ENCODE measurements at regions not wholly inside any gene's neighbourhood (a gene's known extent, or its start where the extent isn't known, plus 50 kb on each side); places are given as distances from the start of the nearest gene placed in this dataset.

GRCh38 chr2:136323935-136324334, 206.0 kb upstream of the CXCR4 start:
- Histone ChIP-seq H3K9me2 (no peaks in the 10 kb centered on the region), H3K9ac (no peak overlapping the region), H3K4me1 (ENCODE audit: control insufficient read depth in 1 of 2, insufficient read depth in 2 of 2, low read depth in 1 of 2, low read length in 1 of 2) (peaks cover 0 to 13% of the 10 kb centered on the region in 2 experiments; a peak in 2 of 4 replicates), H3K4me2 (no peak overlapping the region), H2AFZ (ENCODE audit: low read depth) (no peak overlapping the region), H3K27me3 (ENCODE audit: insufficient read depth) (no peaks in the 10 kb centered on the region), H3K27ac (ENCODE audit: low read depth in 2 of 2, low read length in 1 of 2) (no peak overlapping the region), H3K4me3 (ENCODE audit: low read depth in 2 of 2, low read length in 1 of 2) (no peak overlapping the region), H3K36me3 (replicated peaks in 1 of 2; ENCODE audit: control insufficient read depth in 1 of 2, insufficient read depth in 2 of 2, low read length in 1 of 2) (no peaks in the 10 kb centered on the region), H3K79me2 (ENCODE audit: insufficient read depth) (no peaks in the 10 kb centered on the region), H3K9me3 (no peaks in the 10 kb centered on the region), H4K20me1 (ENCODE audit: insufficient read depth) (no peaks in the 10 kb centered on the region), H3F3A (replicated peaks; ENCODE audit: insufficient read depth) (no peaks in the 10 kb centered on the region)
- 43% methylated on average over 7 of the region's 7 CpGs for WGBS (ENCODE audit: low lambda C conversion rate)
- no peak for DNase-seq
- TF ChIP-seq FOSL2 (IDR thresholded peaks at IDR 0.05; ENCODE audit: borderline replicate concordance, low read depth) = no peak
- TF ChIP-seq SIN3A (IDR thresholded peaks at IDR 0.05; ENCODE audit: borderline replicate concordance, low read depth, low read length) = no peak
- no peak for TF ChIP-seq RXRA (IDR thresholded peaks at IDR 0.05; ENCODE audit: borderline replicate concordance, low read depth)
- POLR2A ChIA-PET = interaction anchor here (1.0 kb wide), 1 partner anchor 13 kb away, joined by 3 read pairs; no protein-coding TSS in a partner anchor
- CTCF ChIA-PET = no interaction called here

DNA sequence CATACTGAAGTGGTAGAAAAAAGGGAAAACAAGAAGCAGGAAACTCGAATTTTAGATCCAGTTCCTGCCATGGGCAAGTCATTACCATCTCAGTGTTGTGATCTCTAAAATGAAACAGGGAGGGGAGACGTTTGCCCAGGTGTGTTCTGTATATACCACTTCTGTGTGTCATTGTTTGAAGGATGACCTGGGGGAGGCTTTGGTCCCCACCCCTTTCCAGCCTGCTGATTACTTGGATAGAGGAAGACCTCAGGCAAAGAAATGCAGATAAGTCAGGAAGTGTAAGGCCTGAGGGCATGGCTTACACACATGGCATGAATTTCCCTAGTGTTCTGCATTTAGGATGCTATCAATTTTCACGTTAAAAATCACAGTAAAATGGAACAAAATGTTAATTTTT, 205.2 kb upstream of the CXCR4 start:
- CTCF ChIA-PET = no interaction called here
- TF ChIP-seq SIN3A (IDR thresholded peaks at IDR 0.05; ENCODE audit: borderline replicate concordance, low read depth, low read length) (no peak), RAD21 (IDR thresholded peaks at IDR 0.05; ENCODE audit: low read length) (no peak), GABPA (IDR thresholded peaks at IDR 0.05; ENCODE audit: low read depth) (no peak), MEF2A (IDR thresholded peaks at IDR 0.05; ENCODE audit: borderline replicate concordance, low read depth) (no peak), FOXM1 (IDR thresholded peaks at IDR 0.05; ENCODE audit: low read depth) (no peak), EZH2phosphoT487 (IDR thresholded peaks at IDR 0.05; ENCODE audit: borderline replicate concordance, low read depth) (no peak), POLR2AphosphoS5 (IDR thresholded peaks at IDR 0.05; ENCODE audit: low read depth, low read length) (no peak), NRF1 (IDR thresholded peaks at IDR 0.05; ENCODE audit: low read depth, low read length) (no peak), TAF1 (IDR thresholded peaks at IDR 0.05; ENCODE audit: borderline replicate concordance, low read depth, low read length) (no peak), SMC3 (IDR thresholded peaks at IDR 0.05; ENCODE audit: low read depth, low read length) (no peak), EP300 (IDR thresholded peaks at IDR 0.05; ENCODE audit: borderline replicate concordance in 1 of 2, low read depth in 1 of 2, low read length in 1 of 2) (no peak), MXI1 (IDR thresholded peaks at IDR 0.05; ENCODE audit: low read depth, low read length) (no peak), IRF3 (IDR thresholded peaks at IDR 0.05; ENCODE audit: low read depth, low read length) (no peak), RFX5 (IDR thresholded peaks at IDR 0.05; ENCODE audit: low read length) (no peak), CTCF (IDR thresholded peaks at IDR 0.05) (no peak), NFIC (IDR thresholded peaks at IDR 0.05; ENCODE audit: borderline replicate concordance) (no peak)
- TF ChIP-seq, protein P1, sequence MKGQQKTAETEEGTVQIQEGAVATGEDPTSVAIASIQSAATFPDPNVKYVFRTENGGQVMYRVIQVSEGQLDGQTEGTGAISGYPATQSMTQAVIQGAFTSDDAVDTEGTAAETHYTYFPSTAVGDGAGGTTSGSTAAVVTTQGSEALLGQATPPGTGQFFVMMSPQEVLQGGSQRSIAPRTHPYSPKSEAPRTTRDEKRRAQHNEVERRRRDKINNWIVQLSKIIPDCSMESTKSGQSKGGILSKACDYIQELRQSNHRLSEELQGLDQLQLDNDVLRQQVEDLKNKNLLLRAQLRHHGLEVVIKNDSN (IDR thresholded peaks at IDR 0.05; ENCODE audit: borderline replicate concordance, low read depth) = no peak
- TF ChIP-seq, protein P2, sequence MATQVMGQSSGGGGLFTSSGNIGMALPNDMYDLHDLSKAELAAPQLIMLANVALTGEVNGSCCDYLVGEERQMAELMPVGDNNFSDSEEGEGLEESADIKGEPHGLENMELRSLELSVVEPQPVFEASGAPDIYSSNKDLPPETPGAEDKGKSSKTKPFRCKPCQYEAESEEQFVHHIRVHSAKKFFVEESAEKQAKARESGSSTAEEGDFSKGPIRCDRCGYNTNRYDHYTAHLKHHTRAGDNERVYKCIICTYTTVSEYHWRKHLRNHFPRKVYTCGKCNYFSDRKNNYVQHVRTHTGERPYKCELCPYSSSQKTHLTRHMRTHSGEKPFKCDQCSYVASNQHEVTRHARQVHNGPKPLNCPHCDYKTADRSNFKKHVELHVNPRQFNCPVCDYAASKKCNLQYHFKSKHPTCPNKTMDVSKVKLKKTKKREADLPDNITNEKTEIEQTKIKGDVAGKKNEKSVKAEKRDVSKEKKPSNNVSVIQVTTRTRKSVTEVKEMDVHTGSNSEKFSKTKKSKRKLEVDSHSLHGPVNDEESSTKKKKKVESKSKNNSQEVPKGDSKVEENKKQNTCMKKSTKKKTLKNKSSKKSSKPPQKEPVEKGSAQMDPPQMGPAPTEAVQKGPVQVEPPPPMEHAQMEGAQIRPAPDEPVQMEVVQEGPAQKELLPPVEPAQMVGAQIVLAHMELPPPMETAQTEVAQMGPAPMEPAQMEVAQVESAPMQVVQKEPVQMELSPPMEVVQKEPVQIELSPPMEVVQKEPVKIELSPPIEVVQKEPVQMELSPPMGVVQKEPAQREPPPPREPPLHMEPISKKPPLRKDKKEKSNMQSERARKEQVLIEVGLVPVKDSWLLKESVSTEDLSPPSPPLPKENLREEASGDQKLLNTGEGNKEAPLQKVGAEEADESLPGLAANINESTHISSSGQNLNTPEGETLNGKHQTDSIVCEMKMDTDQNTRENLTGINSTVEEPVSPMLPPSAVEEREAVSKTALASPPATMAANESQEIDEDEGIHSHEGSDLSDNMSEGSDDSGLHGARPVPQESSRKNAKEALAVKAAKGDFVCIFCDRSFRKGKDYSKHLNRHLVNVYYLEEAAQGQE (IDR thresholded peaks at IDR 0.05; ENCODE audit: low read depth, low read length) = no peak
- Histone ChIP-seq H3K9ac (no peak overlapping the region), H3K9me3 (no peaks in the 10 kb centered on the region), H3K9me2 (no peaks in the 10 kb centered on the region), H3K4me2 (no peak overlapping the region), H3K36me3 (replicated peaks in 1 of 2; ENCODE audit: control insufficient read depth in 1 of 2, insufficient read depth in 2 of 2, low read length in 1 of 2) (no peaks in the 10 kb centered on the region), H3F3A (replicated peaks; ENCODE audit: insufficient read depth) (no peaks in the 10 kb centered on the region), H3K4me3 (ENCODE audit: low read depth in 2 of 2, low read length in 1 of 2) (no peak overlapping the region), H4K20me1 (ENCODE audit: insufficient read depth) (no peaks in the 10 kb centered on the region), H3K27me3 (ENCODE audit: insufficient read depth) (no peaks in the 10 kb centered on the region), H3K4me1 (ENCODE audit: control insufficient read depth in 1 of 2, insufficient read depth in 2 of 2, low read depth in 1 of 2, low read length in 1 of 2) (peaks cover 0 to 9% of the 10 kb centered on the region in 2 experiments; a peak in 2 of 4 replicates), H2AFZ (ENCODE audit: low read depth) (no peak overlapping the region), H3K27ac (ENCODE audit: low read depth in 2 of 2, low read length in 1 of 2) (no peak overlapping the region), H3K79me2 (ENCODE audit: insufficient read depth) (no peaks in the 10 kb centered on the region)
- no peak for DNase-seq
- 19% methylated on average over 3 of the region's 3 CpGs for WGBS (ENCODE audit: low lambda C conversion rate)
- POLR2A ChIA-PET = interaction anchor here (1.0 kb wide), 1 partner anchor 12 kb away, joined by 3 read pairs; no protein-coding TSS in a partner anchor
